Osteoblast (primary cell): ENCODE measurements at regions not wholly inside any gene's neighbourhood (a gene's known extent, or its start where the extent isn't known, plus 50 kb on each side); places are given as distances from the start of the nearest gene placed in this dataset.

ENCODE experiments used
- DNase-seq: peaks from one replicate; pipeline ENCODE4 v3.0.0; 2011; ENCODE audit warnings: low spot score, mixed read lengths; ENCODE audit not compliant: insufficient read length; ENCODE audit errors: missing footprints
- H2AFZ ChIP-seq: 2 replicates; pipeline ENCODE4 v1.6.0; 2011; ENCODE audit warnings: mild to moderate bottlenecking, low read length
- H3K27ac ChIP-seq: 2 replicates; pipeline ENCODE4 v1.5.1; 2011; ENCODE audit warnings: mild to moderate bottlenecking, low read depth, low read length, moderate library complexity
- H3K27me3 ChIP-seq: 2 replicates; pipeline ENCODE4 v1.6.0; 2012; ENCODE audit warnings: mild to moderate bottlenecking, control low read depth, inconsistent platforms, low read length, moderate library complexity; ENCODE audit not compliant: insufficient read depth
- H3K36me3 ChIP-seq: 2 replicates; pipeline ENCODE4 v1.5.1; 2011; ENCODE audit warnings: mild to moderate bottlenecking, low read length, control low read depth, moderate library complexity; ENCODE audit not compliant: insufficient read depth
- H3K4me1 ChIP-seq: 2 replicates; pipeline ENCODE4 v1.5.1; 2011; ENCODE audit warnings: mild to moderate bottlenecking, low read length, control low read depth, moderate library complexity; ENCODE audit not compliant: insufficient read depth
- H3K4me2 ChIP-seq: 2 replicates; pipeline ENCODE4 v1.6.0; 2011; ENCODE audit warnings: mild to moderate bottlenecking, low read length; ENCODE audit not compliant: insufficient read depth
- H3K4me3 ChIP-seq: fragments of 200-600 bp; sonication (generic); 3 replicates; pipeline ENCODE4 v1.5.1; 2012; ENCODE audit warnings: mild to moderate bottlenecking, low read length, inconsistent platforms; ENCODE audit not compliant: insufficient read depth
- H3K79me2 ChIP-seq: 2 replicates; pipeline ENCODE4 v1.6.0; 2012; ENCODE audit warnings: mild to moderate bottlenecking, low read length, control low read depth, inconsistent platforms; ENCODE audit not compliant: insufficient read depth
- H3K9me3 ChIP-seq: 2 replicates; pipeline ENCODE4 v1.5.1; 2011; ENCODE audit warnings: low read depth, low read length, control low read depth
- H4K20me1 ChIP-seq: 2 replicates; pipeline ENCODE4 v1.6.0; 2012; ENCODE audit warnings: mild to moderate bottlenecking, low read length, control low read depth; ENCODE audit not compliant: insufficient read depth
- CTCF ChIP-seq: IDR thresholded peaks from 2 replicates; pipeline ENCODE4 v1.5.1; 2011; ENCODE audit warnings: mild to moderate bottlenecking, low read depth, low read length, moderate library complexity; ENCODE audit errors: extremely low read depth

- no peak for DNase-seq
- no peaks in the 10 kb centered on the region for H3K27me3 ChIP-seq
- no peaks in the 10 kb centered on the region for H3K36me3 ChIP-seq
- H3K79me2 ChIP-seq: no peaks in the 10 kb centered on the region
- no peak for TF ChIP-seq CTCF
- H3K9me3 ChIP-seq: no peaks in the 10 kb centered on the region
- no peak overlapping the region for H3K27ac ChIP-seq
- no peak overlapping the region for H3K4me3 ChIP-seq
- no peak overlapping the region for H2AFZ ChIP-seq
- H3K4me1 ChIP-seq: no peaks in the 10 kb centered on the region
- H3K4me2 ChIP-seq: no peak overlapping the region
- H4K20me1 ChIP-seq: no peaks in the 10 kb centered on the region
Measured at GRCh38 chr12:44961887-44962286, 85.8 kb upstream of the NELL2 start.

GRCh38 chr12:44960856-44961255 is 84.7 kb upstream of the NELL2 start:
- Histone ChIP-seq H3K27me3 (no peaks in the 10 kb centered on the region), H3K4me1 (no peaks in the 10 kb centered on the region), H3K27ac (no peak overlapping the region), H3K36me3 (no peaks in the 10 kb centered on the region), H3K9me3 (no peaks in the 10 kb centered on the region), H2AFZ (no peak overlapping the region), H3K4me3 (no peak overlapping the region), H3K4me2 (no peak overlapping the region), H4K20me1 (no peaks in the 10 kb centered on the region), H3K79me2 (no peaks in the 10 kb centered on the region)
- no peak for TF ChIP-seq CTCF
- no peak for DNase-seq

GRCh38 chr12:44960423-44960822 is 84.3 kb upstream of the NELL2 start:
- no peaks in the 10 kb centered on the region for H3K9me3 ChIP-seq
- no peaks in the 10 kb centered on the region for H3K36me3 ChIP-seq
- no peaks in the 10 kb centered on the region for H3K79me2 ChIP-seq
- no peaks in the 10 kb centered on the region for H3K4me1 ChIP-seq
- no peak overlapping the region for H3K27ac ChIP-seq
- no peak for TF ChIP-seq CTCF
- H2AFZ ChIP-seq: no peak overlapping the region
- DNase-seq: no peak
- H3K27me3 ChIP-seq: no peaks in the 10 kb centered on the region
- H4K20me1 ChIP-seq: no peaks in the 10 kb centered on the region
- no peak overlapping the region for H3K4me2 ChIP-seq
- no peak overlapping the region for H3K4me3 ChIP-seq

GRCh38 chr12:44947163-44947562 is 71.0 kb upstream of the NELL2 start:
- no peaks in the 10 kb centered on the region for H3K27me3 ChIP-seq
- no peak overlapping the region for H3K4me2 ChIP-seq
- no peaks in the 10 kb centered on the region for H3K36me3 ChIP-seq
- no peaks in the 10 kb centered on the region for H3K4me1 ChIP-seq
- no peak for DNase-seq
- H3K4me3 ChIP-seq: no peak overlapping the region
- no peaks in the 10 kb centered on the region for H3K79me2 ChIP-seq
- H2AFZ ChIP-seq: no peak overlapping the region
- H4K20me1 ChIP-seq: no peaks in the 10 kb centered on the region
- TF ChIP-seq CTCF: no peak
- H3K27ac ChIP-seq: no peak overlapping the region
- H3K9me3 ChIP-seq: no peaks in the 10 kb centered on the region
